K562 (cell line): ENCODE measurements at regions not wholly inside any gene's neighbourhood (a gene's known extent, or its start where the extent isn't known, plus 50 kb on each side); places are given as distances from the start of the nearest gene placed in this dataset.

Source experiments
- KAT8 ChIP-seq: fragments of 450-650 bp; IDR thresholded peaks from 2 replicates; pipeline ENCODE4 v1.6.1; 2016; ENCODE audit warnings: low read depth, mild to moderate bottlenecking
- KDM2B ChIP-seq: fragments of 250-450 bp; sonication (Bioruptor Pico); IDR thresholded peaks from 2 replicates; pipeline ENCODE4 v1.8.0; 2021; ENCODE audit warnings: mild to moderate bottlenecking, moderate library complexity
- TF ChIP-seq, protein P1 (sequence below): fragments of 200-600 bp; sonication (generic); IDR thresholded peaks from one replicate; pipeline ENCODE4 v1.6.1; 2012; ENCODE audit warnings: mild to moderate bottlenecking, low read depth, low read length, inconsistent platforms
- TF ChIP-seq, protein P2 (sequence below): fragments of 450-650 bp; IDR thresholded peaks from 2 replicates; pipeline ENCODE4 v1.7.0; 2016; ENCODE audit warnings: borderline replicate concordance

DNA sequence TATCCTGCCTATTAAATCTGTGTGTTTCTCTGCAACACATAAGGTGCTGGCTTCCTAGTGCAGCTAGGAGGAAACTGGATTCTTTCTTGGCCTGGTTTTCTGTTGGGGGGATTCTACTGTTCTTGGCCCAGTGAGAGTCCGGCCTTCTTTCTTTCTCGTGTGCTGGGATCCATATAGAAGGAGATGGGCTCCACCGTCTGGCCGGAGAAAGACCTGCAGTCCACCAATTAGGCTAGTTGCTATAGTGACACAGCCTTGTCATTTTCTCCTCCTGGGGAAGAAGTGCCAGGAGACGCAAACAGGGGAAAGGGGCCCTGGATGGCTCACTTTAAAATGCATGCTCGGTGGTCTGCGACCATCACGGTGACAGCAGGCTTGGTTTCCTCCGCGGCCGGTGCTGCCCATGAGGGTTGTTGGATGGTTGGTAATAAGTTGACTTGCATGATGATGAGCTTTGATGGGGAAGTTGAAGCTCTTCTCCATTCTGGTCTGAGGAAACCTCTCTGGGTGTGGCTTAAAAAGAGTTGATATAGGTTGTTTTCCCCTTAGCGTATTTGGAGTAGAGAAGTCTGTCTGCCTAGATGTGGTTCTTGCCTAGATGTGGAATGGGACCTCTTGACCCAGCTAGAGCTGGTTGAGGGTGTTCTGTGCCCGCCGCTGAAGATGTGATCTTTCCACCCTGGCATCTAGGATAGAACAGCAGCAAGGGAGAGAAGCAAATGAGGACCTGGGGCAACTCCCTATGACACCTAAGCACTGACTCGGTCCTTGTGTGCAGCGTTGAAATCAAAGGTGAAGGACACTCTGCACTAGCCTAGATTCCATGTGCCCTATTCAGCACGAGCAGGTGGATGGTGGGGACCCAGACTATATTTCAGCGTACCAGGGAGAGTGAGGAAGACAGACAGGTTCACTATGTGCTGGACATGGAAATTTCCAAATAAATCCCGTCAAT lies 1335.0 kb downstream of the BRD1 start (continued):
- TF ChIP-seq, protein P1, sequence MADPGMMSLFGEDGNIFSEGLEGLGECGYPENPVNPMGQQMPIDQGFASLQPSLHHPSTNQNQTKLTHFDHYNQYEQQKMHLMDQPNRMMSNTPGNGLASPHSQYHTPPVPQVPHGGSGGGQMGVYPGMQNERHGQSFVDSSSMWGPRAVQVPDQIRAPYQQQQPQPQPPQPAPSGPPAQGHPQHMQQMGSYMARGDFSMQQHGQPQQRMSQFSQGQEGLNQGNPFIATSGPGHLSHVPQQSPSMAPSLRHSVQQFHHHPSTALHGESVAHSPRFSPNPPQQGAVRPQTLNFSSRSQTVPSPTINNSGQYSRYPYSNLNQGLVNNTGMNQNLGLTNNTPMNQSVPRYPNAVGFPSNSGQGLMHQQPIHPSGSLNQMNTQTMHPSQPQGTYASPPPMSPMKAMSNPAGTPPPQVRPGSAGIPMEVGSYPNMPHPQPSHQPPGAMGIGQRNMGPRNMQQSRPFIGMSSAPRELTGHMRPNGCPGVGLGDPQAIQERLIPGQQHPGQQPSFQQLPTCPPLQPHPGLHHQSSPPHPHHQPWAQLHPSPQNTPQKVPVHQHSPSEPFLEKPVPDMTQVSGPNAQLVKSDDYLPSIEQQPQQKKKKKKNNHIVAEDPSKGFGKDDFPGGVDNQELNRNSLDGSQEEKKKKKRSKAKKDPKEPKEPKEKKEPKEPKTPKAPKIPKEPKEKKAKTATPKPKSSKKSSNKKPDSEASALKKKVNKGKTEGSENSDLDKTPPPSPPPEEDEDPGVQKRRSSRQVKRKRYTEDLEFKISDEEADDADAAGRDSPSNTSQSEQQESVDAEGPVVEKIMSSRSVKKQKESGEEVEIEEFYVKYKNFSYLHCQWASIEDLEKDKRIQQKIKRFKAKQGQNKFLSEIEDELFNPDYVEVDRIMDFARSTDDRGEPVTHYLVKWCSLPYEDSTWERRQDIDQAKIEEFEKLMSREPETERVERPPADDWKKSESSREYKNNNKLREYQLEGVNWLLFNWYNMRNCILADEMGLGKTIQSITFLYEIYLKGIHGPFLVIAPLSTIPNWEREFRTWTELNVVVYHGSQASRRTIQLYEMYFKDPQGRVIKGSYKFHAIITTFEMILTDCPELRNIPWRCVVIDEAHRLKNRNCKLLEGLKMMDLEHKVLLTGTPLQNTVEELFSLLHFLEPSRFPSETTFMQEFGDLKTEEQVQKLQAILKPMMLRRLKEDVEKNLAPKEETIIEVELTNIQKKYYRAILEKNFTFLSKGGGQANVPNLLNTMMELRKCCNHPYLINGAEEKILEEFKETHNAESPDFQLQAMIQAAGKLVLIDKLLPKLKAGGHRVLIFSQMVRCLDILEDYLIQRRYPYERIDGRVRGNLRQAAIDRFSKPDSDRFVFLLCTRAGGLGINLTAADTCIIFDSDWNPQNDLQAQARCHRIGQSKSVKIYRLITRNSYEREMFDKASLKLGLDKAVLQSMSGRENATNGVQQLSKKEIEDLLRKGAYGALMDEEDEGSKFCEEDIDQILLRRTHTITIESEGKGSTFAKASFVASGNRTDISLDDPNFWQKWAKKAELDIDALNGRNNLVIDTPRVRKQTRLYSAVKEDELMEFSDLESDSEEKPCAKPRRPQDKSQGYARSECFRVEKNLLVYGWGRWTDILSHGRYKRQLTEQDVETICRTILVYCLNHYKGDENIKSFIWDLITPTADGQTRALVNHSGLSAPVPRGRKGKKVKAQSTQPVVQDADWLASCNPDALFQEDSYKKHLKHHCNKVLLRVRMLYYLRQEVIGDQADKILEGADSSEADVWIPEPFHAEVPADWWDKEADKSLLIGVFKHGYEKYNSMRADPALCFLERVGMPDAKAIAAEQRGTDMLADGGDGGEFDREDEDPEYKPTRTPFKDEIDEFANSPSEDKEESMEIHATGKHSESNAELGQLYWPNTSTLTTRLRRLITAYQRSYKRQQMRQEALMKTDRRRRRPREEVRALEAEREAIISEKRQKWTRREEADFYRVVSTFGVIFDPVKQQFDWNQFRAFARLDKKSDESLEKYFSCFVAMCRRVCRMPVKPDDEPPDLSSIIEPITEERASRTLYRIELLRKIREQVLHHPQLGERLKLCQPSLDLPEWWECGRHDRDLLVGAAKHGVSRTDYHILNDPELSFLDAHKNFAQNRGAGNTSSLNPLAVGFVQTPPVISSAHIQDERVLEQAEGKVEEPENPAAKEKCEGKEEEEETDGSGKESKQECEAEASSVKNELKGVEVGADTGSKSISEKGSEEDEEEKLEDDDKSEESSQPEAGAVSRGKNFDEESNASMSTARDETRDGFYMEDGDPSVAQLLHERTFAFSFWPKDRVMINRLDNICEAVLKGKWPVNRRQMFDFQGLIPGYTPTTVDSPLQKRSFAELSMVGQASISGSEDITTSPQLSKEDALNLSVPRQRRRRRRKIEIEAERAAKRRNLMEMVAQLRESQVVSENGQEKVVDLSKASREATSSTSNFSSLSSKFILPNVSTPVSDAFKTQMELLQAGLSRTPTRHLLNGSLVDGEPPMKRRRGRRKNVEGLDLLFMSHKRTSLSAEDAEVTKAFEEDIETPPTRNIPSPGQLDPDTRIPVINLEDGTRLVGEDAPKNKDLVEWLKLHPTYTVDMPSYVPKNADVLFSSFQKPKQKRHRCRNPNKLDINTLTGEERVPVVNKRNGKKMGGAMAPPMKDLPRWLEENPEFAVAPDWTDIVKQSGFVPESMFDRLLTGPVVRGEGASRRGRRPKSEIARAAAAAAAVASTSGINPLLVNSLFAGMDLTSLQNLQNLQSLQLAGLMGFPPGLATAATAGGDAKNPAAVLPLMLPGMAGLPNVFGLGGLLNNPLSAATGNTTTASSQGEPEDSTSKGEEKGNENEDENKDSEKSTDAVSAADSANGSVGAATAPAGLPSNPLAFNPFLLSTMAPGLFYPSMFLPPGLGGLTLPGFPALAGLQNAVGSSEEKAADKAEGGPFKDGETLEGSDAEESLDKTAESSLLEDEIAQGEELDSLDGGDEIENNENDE, result no peak
- TF ChIP-seq KDM2B (no peak), KAT8 (no peak)
- TF ChIP-seq, protein P2, sequence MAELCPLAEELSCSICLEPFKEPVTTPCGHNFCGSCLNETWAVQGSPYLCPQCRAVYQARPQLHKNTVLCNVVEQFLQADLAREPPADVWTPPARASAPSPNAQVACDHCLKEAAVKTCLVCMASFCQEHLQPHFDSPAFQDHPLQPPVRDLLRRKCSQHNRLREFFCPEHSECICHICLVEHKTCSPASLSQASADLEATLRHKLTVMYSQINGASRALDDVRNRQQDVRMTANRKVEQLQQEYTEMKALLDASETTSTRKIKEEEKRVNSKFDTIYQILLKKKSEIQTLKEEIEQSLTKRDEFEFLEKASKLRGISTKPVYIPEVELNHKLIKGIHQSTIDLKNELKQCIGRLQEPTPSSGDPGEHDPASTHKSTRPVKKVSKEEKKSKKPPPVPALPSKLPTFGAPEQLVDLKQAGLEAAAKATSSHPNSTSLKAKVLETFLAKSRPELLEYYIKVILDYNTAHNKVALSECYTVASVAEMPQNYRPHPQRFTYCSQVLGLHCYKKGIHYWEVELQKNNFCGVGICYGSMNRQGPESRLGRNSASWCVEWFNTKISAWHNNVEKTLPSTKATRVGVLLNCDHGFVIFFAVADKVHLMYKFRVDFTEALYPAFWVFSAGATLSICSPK, result no peak
